HG02884 (cell line): ENCODE measurements at regions not wholly inside any gene's neighbourhood (a gene's known extent, or its start where the extent isn't known, plus 50 kb on each side); places are given as distances from the start of the nearest gene placed in this dataset.
"Not testable (repeated sequence)": the region's sequence is repeated elsewhere in the genome, so short reads cannot be mapped to it uniquely, and the experiment has no call there.

ENCODE experiments used
- ATAC-seq: cut with Tn5 transposase; IDR thresholded peaks from one replicate; pipeline ENCODE4 v1.9.1; 2021; ENCODE audit warnings: mild to moderate bottlenecking, moderate library complexity; ENCODE audit not compliant: unreplicated experiment

DNA sequence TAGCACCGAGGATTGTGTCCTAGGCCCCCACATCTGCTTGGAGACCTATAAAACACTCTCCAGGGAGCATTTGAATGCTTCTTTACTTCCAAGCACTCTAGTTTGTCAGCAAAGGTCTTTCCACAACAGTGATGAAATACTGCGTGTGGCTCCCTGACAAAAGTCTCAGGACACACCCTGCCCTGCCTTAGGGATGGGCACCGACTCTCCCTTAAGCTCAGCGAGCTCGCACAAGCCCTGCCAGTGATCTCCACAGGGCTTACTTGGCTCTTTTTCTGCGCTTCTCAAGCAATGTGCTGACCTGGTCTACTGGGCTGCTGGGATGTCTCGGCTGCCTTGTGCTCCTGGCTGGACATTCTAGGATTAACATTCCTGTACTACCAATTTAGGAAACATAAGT is 84.3 kb upstream of the MPP7 start:
- ATAC-seq = no peak

DNA sequence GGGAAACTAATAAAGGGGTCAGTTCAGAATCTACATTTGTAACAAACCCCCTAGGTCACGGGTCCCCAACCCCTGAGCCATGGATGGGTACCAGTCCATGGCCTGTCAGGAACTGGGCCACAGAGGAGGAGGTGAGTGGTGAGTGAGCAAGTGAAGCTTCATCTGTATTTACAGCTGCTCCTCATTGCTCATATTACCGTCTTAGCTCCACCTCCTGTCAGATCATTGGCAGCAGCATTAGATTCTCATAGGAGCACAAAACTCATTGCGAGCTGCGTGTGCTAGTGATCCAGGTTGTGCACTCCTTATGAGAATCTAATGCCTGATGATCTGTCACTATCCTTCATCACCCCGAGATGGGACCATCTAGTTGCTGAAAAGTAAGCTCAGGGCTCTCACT is 88.4 kb upstream of the MPP7 start:
- ATAC-seq = no peak

DNA sequence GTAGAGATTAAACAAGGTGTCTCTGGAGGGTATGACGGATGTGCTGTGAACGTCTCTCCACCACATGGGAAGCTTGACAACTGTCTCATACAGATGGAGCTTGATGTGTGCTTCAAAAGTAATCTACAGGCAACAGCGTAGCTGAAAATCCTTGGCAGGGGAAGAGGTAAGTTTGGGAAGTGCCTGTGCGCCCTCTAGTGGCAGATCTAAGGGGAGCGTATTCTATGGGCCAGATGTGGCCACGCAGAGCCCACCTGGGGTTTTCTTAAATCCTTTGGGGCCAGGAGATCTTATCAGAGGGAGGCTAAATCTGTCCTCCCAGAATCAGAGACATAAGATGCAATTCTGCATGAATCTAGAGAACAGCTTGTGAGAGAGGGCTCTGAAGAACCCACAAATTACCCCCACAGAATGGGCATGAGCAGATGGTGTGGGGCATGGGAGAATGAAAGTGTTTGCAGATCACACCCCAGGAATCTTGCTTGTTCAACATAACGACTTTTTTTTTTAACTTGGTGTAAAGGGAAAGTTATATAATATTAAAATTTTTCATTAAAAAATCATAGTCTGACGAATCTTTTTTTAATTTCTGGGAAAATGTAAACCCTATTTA is 91.2 kb upstream of the MPP7 start:
- ATAC-seq = peak; percentile 79

DNA sequence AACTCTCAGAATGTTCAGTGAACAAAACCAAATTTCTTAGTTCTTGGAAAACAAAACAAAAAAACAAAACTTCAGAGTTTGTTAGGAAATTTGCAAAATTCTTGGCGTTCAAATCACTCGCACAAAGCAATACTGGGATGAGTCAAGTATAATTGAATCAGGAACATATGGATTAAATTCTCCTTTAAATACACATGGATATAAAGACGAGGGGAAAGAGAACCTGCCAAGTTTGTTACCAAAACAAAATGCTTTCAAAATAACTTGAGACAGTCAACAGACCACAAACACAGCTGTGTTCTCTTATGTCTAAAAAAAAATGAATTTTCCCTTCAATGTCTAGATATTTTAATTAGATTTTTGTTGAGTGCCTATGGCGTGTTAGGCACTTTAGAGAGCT is 93.5 kb upstream of the MPP7 start:
- ATAC-seq = no peak

DNA sequence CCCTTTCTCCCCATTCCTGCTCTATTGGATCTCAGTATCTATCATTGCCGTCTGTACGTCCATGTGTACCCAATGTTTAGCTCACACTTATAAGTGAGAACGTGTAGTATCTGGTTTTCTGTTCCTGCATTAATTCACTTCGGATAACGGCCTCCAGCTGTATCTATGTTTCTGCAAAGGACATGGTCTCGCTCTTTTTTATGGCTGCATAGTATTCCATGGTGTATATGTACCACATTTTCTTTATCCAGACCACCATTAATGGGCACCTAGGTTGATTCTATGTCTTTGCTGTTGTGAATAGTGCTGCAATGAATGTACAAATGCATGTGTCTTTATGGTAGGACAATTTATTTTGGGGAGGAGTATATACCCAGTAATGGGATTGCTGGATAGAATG is 94.4 kb upstream of the MPP7 start:
- no peak for ATAC-seq

DNA sequence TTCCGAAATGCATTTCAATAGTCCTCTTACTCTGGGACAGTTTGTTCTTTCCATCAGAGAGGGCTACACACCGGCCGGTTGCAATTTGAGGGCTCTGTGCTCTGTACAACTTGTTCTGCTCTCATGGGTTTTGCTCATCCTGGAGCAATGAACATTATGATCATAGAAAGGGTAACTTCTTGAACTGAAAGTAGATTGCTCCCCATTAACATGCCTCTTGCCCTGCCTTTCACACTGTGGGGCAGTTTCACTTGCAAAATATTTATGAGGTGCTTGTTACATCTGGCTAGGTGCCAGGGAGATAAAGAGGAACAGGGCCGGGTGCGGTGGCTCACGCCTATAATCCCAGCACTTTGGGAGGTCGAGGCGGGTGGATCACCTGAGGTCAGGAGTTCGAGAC is 97.3 kb upstream of the MPP7 start:
- ATAC-seq = no peak

DNA sequence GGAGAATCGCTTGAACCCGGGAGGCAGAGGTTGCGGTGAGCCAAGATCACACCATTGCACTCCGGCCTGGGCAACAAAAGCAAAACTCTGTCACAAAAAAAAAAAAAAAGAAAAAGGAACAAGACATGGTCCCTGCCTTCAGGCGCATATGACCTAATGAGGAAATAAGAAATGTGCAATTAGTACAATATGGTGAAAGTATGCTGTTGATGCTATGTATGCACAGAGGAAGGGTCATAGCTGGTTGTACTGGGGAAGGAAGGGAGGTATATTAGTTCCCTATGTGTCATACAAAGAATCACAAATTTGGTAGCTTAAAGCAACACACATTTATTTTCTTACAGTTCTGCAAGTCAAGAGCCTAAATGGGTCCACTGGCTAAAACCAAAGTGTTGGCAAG is 97.8 kb upstream of the MPP7 start:
- no peak for ATAC-seq

DNA sequence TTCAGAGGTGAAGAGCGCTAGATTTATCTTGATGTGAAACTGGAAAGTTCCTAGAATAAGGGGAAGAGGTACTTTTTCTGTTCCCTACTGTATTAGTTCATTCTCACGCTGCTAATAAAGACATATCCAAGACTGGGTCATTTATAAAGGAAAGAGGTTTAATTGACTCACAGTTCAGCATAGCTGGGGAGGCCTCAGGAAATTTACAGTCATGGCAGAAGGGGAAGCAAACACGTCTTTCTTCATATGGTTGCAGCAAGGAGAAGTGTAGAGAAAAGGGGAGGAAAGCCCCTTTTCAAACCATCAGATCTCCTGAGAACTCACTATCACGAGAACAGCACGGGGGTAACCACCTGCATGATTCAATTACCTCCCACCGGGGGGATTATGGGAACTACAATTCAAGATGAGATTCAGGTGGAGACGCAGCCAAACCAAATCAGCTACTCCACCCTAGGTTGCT is 99.8 kb upstream of the MPP7 start:
- ATAC-seq = not testable (repeated sequence)

DNA sequence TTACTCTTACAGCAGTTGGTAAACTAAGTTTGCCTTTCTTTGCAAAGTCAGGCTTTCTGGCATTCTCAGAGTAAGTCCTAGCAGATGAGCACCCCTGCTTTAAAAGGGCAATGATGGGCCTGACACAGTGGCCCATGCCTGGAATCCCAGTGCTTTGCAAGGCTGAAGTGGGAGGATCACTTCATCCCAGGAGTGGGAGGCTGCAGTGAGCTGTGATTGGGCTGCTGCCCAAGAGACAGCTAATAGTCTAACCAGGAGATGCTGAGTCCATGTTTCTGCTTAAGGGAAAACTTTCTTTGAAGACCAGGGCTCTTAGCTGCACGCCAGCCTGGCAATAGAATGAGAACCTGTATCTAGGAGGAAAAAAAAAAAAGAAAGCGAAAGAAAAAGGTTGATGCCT is 100.2 kb upstream of the MPP7 start:
- ATAC-seq = no peak

DNA sequence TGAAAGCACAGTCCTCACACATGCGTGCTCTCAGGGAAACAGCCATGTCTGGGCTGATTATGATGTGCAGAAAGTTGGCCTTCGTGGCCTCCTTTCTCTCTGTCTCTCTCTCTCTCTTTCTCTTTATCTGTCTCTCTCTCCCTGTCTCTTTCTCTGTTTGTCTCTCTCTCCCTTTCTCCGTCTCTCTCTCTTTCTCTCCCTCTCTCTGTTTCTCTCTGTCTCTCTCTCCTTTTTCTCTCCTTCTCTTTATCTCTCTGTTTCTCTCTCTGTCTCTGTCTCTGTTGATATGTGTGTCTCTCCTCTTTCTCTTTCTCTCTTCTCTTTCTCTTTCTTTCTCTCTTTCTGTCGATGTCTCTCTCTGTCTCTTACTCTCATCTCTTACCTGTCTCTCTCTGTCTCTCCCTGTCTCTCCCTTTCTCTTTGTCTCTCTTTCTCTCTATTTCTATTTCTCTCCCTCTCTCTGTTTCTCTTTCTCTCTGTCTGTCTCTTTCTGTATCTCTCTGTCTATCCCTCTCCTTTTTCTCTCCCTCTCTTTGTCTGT is 105.4 kb upstream of the MPP7 start:
- no peak for ATAC-seq

DNA sequence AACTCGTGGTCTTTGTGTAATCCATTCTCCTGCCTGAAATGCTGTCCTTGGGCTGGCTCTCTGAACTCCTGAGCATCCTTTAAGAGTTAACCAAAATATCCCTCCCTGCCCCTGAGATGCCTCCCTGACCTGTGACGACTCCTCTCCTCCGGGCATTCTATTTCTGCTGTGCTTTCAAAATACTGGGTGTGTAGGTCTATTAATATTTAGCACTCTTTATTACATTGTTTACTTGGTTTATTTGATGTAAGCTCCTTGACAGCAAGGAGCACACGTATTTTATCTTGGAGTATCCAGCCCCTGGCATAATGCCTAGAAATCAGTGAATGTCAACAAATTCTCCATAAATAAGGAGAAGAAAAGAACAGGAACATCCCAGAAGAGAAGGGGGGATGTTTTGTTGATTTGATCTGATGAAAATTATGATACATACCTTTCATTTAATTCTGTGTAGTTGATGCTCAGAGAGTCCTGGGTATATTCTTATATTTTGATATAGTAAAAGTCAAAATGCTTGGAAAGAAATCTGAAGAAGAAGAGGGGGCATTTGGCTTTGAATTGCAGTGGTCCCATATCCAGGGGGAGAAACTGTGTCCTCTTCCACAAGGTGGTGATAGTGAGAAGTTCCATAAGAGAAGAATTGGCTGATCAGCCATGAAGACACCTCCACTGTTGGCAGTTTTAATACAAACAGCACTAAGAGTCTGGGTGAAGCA is 107.7 kb upstream of the MPP7 start:
- ATAC-seq = no peak

DNA sequence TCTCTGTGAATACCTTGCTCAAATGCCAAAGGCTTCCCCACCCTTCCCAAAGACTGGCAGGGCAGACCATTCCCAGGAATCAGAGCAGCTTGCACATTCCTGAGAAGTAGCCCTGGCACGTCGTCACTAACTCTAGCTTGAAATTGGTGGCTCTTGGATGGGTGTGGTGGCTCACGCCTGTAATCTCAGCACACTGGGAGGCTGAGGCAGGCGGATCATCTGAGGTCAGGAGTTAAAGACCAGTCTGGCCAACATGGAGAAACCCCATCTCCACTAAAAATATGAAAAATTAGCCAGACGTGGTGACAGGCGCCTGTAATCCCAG is 108.2 kb upstream of the MPP7 start:
- no peak for ATAC-seq

DNA sequence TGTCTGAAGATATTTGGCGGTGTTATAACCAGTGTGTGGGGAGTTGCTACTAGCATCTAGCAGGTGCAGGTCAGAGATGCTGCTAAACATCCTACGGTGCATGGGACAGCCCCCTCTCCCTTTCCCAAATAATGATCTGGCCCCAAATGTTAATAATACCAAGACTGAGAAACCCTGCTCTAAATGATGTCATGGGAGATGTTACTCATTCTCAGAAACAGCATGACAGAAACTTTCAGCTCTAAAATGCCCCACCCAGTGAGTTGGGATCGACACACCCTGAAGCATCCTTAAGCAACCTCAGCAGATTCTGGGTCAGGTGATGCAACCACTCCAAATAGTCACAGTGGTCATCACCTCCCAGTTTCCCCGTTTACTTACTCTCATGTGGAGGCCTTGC is 108.8 kb upstream of the MPP7 start:
- ATAC-seq = peak; percentile 87

DNA sequence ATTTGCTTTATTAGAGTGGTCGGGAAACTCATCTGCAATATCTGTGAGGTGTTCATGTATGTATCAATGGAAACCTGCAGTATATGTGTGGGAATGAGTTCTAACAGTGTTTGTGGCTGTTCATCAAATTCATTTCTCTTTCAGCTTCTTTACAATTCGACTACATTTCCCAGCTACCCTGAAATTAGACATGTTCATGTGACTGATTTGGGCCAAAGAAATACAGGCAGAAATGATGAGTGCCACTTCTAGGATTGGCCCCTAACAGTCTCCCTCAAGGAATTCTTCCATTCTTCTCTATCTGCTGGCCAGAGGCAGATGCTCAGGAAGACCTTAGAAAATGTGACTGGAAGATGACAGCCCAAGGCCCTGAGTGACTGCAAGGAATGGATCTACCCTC is 114.8 kb upstream of the WAC start:
- no peak for ATAC-seq

DNA sequence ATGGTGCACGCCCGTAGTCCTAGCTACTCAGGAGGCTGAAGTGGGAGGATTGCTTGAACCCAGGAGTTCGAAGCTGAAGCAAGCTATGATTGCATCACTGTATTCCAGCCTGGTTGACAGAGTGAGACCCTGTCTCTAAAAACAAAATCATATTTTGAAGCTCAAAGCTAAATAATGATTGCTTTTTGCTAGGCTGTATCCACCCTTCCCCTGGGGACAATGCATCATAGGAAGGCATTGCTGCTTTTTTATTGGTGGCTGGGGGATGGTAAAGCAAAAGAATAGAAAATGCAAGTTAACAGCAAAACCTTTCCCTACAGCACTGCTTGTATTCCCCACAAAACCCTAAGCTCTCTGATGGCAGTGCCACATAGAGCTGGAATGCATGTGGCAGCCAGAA is 107.5 kb upstream of the WAC start:
- no peak for ATAC-seq

DNA sequence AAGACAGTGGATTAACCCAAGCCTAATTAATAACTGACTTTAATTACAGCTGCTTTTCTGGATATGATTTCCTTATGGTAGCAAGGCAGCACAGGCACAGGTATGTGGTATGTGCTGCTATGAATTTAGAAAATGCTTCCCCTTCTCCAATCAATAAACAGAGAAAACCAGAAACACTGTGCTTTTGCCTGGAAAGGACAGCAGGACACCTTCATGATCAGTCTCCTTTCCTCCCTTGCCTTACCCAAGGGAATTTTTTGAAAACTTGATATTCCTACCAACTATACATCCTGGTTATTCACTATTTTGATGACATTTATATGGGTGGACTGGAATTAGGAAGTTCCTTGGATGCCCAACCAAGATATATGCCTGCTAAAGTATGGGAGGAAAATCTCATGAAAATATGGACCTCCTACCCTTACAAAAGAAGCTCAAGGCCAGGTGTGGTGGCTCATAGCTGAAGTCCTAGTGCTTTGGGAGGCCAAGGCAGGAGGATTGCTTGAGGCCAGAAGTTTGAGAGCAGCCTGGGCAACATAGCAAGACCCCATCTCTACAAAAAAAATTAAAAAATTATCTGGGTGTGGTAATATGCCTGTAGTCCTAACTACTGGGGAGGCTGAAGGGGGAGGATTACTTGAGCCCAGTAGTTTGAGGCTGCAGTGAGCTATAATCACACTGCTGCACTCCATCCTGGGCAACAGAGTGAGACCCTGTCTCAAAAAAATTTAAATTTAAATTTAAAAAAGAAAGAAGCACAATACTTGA is 106.3 kb upstream of the WAC start:
- ATAC-seq = no peak

DNA sequence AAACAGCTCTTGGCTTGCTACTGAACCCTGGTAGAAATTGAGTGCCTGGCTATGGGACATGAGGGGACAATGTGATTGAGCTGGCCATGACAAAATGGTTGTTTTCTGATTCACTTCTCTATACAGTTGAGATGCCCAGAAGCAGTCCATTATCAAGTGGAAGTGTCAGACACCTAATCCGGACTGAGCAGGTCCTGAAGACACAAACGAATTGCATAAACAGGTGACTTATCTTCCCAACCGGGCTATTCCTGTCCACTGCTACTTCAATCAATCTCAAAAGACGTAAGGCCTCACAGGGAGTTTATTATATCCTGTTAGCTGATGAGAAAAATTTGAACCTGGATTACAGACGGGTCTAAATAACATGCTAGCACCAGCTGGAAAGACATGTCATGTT is 105.5 kb upstream of the WAC start:
- no peak for ATAC-seq

DNA sequence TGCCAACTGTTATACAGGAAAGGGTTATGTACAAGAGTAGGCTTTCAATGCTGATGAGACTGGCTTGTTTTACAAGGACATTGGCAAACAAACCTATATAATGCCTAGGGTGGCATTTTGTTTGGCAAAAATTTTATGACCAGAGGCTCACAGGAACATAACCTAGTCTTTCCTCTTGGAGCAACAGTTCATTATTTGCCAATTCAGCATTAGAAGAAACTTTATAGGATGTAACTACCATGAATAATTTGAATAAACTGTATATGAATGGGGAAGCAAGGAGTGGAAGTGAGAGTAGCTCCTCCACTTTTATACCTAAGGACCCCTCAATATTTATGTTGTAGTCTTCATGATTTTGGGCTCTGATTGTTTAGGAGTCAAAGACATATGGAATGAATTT is 103.9 kb upstream of the WAC start:
- no peak for ATAC-seq

DNA sequence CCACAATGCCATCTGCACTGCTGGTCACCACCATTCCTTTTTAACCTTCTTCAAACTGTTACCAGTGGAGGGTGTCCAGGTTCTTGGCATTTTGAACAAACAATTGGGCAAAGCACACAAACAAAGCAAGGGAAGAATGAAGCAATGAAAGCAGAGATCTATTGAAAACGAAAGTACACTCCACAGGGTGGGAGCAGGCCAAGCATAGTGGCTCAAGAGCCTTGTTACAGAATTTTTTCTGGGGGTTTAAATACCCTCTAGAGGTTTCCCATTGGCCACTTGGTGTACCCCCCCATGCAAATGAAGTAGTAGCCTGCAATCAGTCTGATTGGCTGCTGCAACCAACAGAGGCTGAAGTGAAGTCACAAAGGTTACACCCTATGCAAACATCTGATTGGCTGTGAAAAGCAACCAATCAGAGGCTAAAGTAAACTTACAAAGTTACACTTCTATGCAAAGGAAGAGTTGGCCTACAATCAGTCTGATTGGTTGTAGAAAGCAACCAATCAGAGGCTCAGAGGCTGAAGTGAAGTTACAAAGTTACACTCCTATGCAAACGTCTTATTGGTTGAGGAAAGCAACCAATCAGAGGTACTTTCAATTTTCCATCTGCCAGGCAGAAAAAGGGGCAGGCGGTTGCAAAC is 103.2 kb upstream of the WAC start:
- no peak for ATAC-seq

DNA sequence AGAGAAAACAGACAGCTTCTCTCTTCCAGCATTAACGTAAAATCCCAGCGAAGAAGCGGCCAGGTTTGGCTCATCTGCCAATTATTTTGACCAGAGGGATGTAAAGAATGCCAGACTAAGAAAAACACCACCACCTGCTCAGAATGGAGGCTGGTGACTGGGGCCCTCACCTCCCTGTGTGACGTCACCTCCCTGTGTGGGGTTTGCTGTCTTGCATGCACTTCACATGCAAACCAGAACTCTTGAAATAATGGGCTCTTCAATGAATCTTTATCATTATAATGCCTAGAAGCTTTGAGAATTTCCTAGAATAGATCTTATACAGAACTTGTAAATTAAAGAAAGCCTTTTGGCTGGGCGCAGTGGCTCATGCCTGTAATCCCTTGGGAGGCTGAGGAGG is 101.8 kb upstream of the WAC start:
- no peak for ATAC-seq

DNA sequence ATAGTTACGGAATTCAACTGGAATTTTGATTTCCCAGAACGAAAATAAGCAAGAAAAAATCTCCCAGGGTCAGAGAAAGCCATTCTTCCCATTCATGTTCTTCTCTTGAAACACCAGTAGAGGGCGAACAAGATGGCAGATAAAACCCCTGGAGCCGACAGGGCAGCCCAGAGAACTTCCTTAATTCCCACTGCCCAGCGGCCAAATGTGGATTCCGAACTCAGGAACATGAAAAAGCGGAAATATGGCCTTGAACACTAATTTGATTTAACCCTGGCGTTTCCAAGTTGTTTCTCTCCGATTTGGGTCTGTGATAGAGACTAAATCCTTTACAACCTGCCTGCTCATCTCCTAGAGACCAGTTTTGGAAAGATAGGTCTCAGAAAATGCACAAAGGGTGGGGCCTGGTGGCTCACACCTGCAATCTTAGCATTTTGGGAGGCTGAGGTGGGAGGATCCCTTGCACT is 100.7 kb upstream of the WAC start:
- ATAC-seq = peak; percentile 57
